ENCODE measurements at regions not wholly inside any gene's neighbourhood (a gene's known extent, or its start where the extent isn't known, plus 50 kb on each side); places are given as distances from the start of the nearest gene placed in this dataset.

GRCh38 chr12:111168009-111168900, 200.6 kb downstream of the PHETA1 start:
- Histone ChIP-seq H3K36me3 (no peaks in the 10 kb centered on the region), H3K27ac (no peak overlapping the region), H3K9me3 (no peaks in the 10 kb centered on the region), H3K27me3 (peaks cover 62% of the 10 kb centered on the region), H3K4me1 (no peaks in the 10 kb centered on the region), H3K4me3 (no peak overlapping the region)
- WGBS: 67% methylated on average over 16 of the region's 16 CpGs
- no peak for TF ChIP-seq EP300 (IDR thresholded peaks at IDR 0.05)
- TF ChIP-seq POLR2AphosphoS5 (IDR thresholded peaks at IDR 0.05): no peak
- no peak for TF ChIP-seq CTCF (IDR thresholded peaks at IDR 0.05)
- no peak for TF ChIP-seq POLR2A (IDR thresholded peaks at IDR 0.05)
- no peak for DNase-seq (ENCODE audit: low spot score in 2 of 2)

GRCh38 chr12:111166779-111167540, 201.9 kb downstream of the PHETA1 start:
- Histone ChIP-seq H3K4me1 (no peaks in the 10 kb centered on the region), H3K27me3 (peaks cover 54% of the 10 kb centered on the region), H3K27ac (no peak overlapping the region), H3K9me3 (no peaks in the 10 kb centered on the region), H3K36me3 (no peaks in the 10 kb centered on the region), H3K4me3 (no peak overlapping the region)
- no peak for DNase-seq (ENCODE audit: low spot score in 2 of 2)
- TF ChIP-seq EP300 (IDR thresholded peaks at IDR 0.05) (no peak), CTCF (IDR thresholded peaks at IDR 0.05) (no peak), POLR2AphosphoS5 (IDR thresholded peaks at IDR 0.05) (no peak), POLR2A (IDR thresholded peaks at IDR 0.05) (no peak)
- WGBS: 57% methylated on average over 11 of the region's 22 CpGs

GRCh38 chr12:111164833-111165525, 203.9 kb downstream of the PHETA1 start:
- WGBS: 71% methylated on average over 9 of the region's 9 CpGs
- no peak overlapping the region for H3K4me3 ChIP-seq
- DNase-seq (ENCODE audit: low spot score in 2 of 2): no peak
- no peak for TF ChIP-seq POLR2A (IDR thresholded peaks at IDR 0.05)
- TF ChIP-seq POLR2AphosphoS5 (IDR thresholded peaks at IDR 0.05): no peak
- no peak for TF ChIP-seq CTCF (IDR thresholded peaks at IDR 0.05)
- TF ChIP-seq EP300 (IDR thresholded peaks at IDR 0.05): no peak
- no peaks in the 10 kb centered on the region for H3K36me3 ChIP-seq
- H3K27me3 ChIP-seq: peaks cover 57% of the 10 kb centered on the region
- no peaks in the 10 kb centered on the region for H3K9me3 ChIP-seq
- H3K27ac ChIP-seq: no peak overlapping the region
- H3K4me1 ChIP-seq: no peaks in the 10 kb centered on the region

- no peak for DNase-seq (ENCODE audit: low spot score in 2 of 2)
- H3K27me3 ChIP-seq: peaks cover 51% of the 10 kb centered on the region
- H3K9me3 ChIP-seq: no peaks in the 10 kb centered on the region
- H3K36me3 ChIP-seq: no peaks in the 10 kb centered on the region
- no peak overlapping the region for H3K4me3 ChIP-seq
- H3K4me1 ChIP-seq: no peaks in the 10 kb centered on the region
- no peak overlapping the region for H3K27ac ChIP-seq
- TF ChIP-seq POLR2AphosphoS5 (IDR thresholded peaks at IDR 0.05) (no peak), CTCF (IDR thresholded peaks at IDR 0.05) (no peak), EP300 (IDR thresholded peaks at IDR 0.05) (no peak), POLR2A (IDR thresholded peaks at IDR 0.05) (no peak)
- WGBS: 83% methylated on average over 4 of the region's 4 CpGs
Measured at GRCh38 chr12:111163422-111163821, 205.5 kb downstream of the PHETA1 start.
